MCF 10A (cell line): ENCODE measurements at regions not wholly inside any gene's neighbourhood (a gene's known extent, or its start where the extent isn't known, plus 50 kb on each side); places are given as distances from the start of the nearest gene placed in this dataset.

Experiments used
- BruUV-seq: library from RNA; stranded (reverse); fragments of 400-500 nt; replicated peaks from 2 replicates; lab custom pipeline; 2021; lab: Mats Ljungman, UMichigan
- CTCF ChIA-PET: fragments of 300-600 bp; sonication (Branson Sonifier 250); formaldehyde crosslinking; extraction: SDS; loops from one replicate; lab custom pipeline; 2021; ENCODE audit warnings: antibody characterized with exemption, inconsistent platforms; lab: Yijun Ruan, JAX
- POLR2A ChIA-PET: fragments of 300-600, 350-650 bp; sonication (Branson Sonifier 250); formaldehyde crosslinking; extraction: SDS; loops from one replicate; lab custom pipeline; 2020; ENCODE audit warnings: antibody characterized with exemption, inconsistent platforms; lab: Yijun Ruan, JAX
- DNase-seq: peaks from one replicate; pipeline ENCODE4 v3.0.0-alpha.2; 2018; ENCODE audit not compliant: unreplicated experiment
- H3K27ac Mint-ChIP-seq: one replicate; pipeline ENCODE4 v1.8.0; 2022; ENCODE audit warnings: mild to moderate bottlenecking, low read depth, mixed read lengths; ENCODE audit not compliant: unreplicated experiment
- H3K27me3 Mint-ChIP-seq: one replicate; pipeline ENCODE4 v1.8.0; 2022; ENCODE audit warnings: mixed read lengths; ENCODE audit not compliant: insufficient read depth, unreplicated experiment
- H3K36me3 Mint-ChIP-seq: one replicate; pipeline ENCODE4 v1.8.0; 2022; ENCODE audit warnings: mild to moderate bottlenecking, moderate library complexity, mixed read lengths; ENCODE audit not compliant: insufficient read depth, unreplicated experiment
- H3K4me1 Mint-ChIP-seq: one replicate; pipeline ENCODE4 v1.8.0; 2022; ENCODE audit warnings: mixed read lengths; ENCODE audit not compliant: insufficient read depth, unreplicated experiment
- H3K4me3 Mint-ChIP-seq: one replicate; pipeline ENCODE4 v1.8.0; 2022; ENCODE audit warnings: mild to moderate bottlenecking, moderate library complexity, mixed read lengths; ENCODE audit not compliant: unreplicated experiment
- H3K9me3 Mint-ChIP-seq: one replicate; pipeline ENCODE4 v1.8.0; 2022; ENCODE audit warnings: mixed read lengths; ENCODE audit not compliant: unreplicated experiment
- CTCF ChIP-seq: fragments of 200-600 bp; IDR thresholded peaks from one replicate; pipeline ENCODE4 v1.8.0; 2022; ENCODE audit warnings: antibody characterized with exemption, mild to moderate bottlenecking; ENCODE audit not compliant: unreplicated experiment
- intact Hi-C: fragments of 100-400 bp; cut with micrococcal nuclease; formaldehyde crosslinking; loops from 2 replicates; pipeline ENCODE4 v1.14.1; 2022

- no TSS peak for BruUV-seq
- no peak overlapping the region for H3K27ac Mint-ChIP-seq
- H3K36me3 Mint-ChIP-seq: no peaks in the 10 kb centered on the region
- intact Hi-C loops: no loop called here
- no peak for TF ChIP-seq CTCF
- peaks cover 6% of the 10 kb centered on the region for H3K9me3 Mint-ChIP-seq
- H3K27me3 Mint-ChIP-seq: no peaks in the 10 kb centered on the region
- CTCF ChIA-PET: interaction anchor here (0.7 kb wide), 2 partner anchors 111 to 206 kb away, joined by 3 to 4 read pairs; no protein-coding TSS in a partner anchor
- no peak for DNase-seq
- H3K4me1 Mint-ChIP-seq: peaks cover 8% of the 10 kb centered on the region
- no peak overlapping the region for H3K4me3 Mint-ChIP-seq
- POLR2A ChIA-PET: no interaction called here
Measured at GRCh38 chr3:73681198-73681597, 56.5 kb upstream of the PDZRN3 start.

- H3K4me3 Mint-ChIP-seq: no peak overlapping the region
- intact Hi-C loops: no loop called here
- no peaks in the 10 kb centered on the region for H3K36me3 Mint-ChIP-seq
- no TSS peak for BruUV-seq
- no peak for DNase-seq
- ChIA-PET POLR2A (no interaction called here), CTCF (no interaction called here)
- H3K4me1 Mint-ChIP-seq: peaks cover 8% of the 10 kb centered on the region
- H3K27me3 Mint-ChIP-seq: no peaks in the 10 kb centered on the region
- peaks cover 6% of the 10 kb centered on the region for H3K9me3 Mint-ChIP-seq
- TF ChIP-seq CTCF: no peak
- H3K27ac Mint-ChIP-seq: no peak overlapping the region
Measured at GRCh38 chr3:73680391-73681095, 55.8 kb upstream of the PDZRN3 start.

GRCh38 chr3:73677336-73678024 lies 52.7 kb upstream of the PDZRN3 start:
- no TSS peak for BruUV-seq
- POLR2A ChIA-PET: no interaction called here
- H3K36me3 Mint-ChIP-seq: no peaks in the 10 kb centered on the region
- no peaks in the 10 kb centered on the region for H3K27me3 Mint-ChIP-seq
- H3K4me1 Mint-ChIP-seq: peaks cover 19% of the 10 kb centered on the region
- no peak for TF ChIP-seq CTCF
- H3K9me3 Mint-ChIP-seq: peaks cover 6% of the 10 kb centered on the region
- H3K27ac Mint-ChIP-seq: no peak overlapping the region
- intact Hi-C loops: no loop called here
- CTCF ChIA-PET: interaction anchor here (0.6 kb wide), 3 partner anchors 113 to 249 kb away, joined by 3 to 5 read pairs (median 4); no protein-coding TSS in a partner anchor
- H3K4me3 Mint-ChIP-seq: no peak overlapping the region
- no peak for DNase-seq
